ENCODE measurements at regions not wholly inside any gene's neighbourhood (a gene's known extent, or its start where the extent isn't known, plus 50 kb on each side); places are given as distances from the start of the nearest gene placed in this dataset.

GRCh38 chr13:42717176-42717575 is 64.2 kb upstream of the FAM216B start:
- H4K20me1 ChIP-seq (ENCODE audit: control insufficient read depth, extremely low read depth, insufficient read depth, low read length) = no peaks in the 10 kb centered on the region
- H3K36me3 ChIP-seq (ENCODE audit: control insufficient read depth, insufficient read depth, low read length) = no peaks in the 10 kb centered on the region
- H3K4me2 ChIP-seq (ENCODE audit: extremely low read depth, insufficient read depth, low read length) = no peak overlapping the region
- TF ChIP-seq EZH2 (IDR thresholded peaks at IDR 0.05; ENCODE audit: low read length, missing control alignments) = no peak
- TF ChIP-seq, protein P1, sequence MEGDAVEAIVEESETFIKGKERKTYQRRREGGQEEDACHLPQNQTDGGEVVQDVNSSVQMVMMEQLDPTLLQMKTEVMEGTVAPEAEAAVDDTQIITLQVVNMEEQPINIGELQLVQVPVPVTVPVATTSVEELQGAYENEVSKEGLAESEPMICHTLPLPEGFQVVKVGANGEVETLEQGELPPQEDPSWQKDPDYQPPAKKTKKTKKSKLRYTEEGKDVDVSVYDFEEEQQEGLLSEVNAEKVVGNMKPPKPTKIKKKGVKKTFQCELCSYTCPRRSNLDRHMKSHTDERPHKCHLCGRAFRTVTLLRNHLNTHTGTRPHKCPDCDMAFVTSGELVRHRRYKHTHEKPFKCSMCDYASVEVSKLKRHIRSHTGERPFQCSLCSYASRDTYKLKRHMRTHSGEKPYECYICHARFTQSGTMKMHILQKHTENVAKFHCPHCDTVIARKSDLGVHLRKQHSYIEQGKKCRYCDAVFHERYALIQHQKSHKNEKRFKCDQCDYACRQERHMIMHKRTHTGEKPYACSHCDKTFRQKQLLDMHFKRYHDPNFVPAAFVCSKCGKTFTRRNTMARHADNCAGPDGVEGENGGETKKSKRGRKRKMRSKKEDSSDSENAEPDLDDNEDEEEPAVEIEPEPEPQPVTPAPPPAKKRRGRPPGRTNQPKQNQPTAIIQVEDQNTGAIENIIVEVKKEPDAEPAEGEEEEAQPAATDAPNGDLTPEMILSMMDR (conservative IDR thresholded peaks at IDR 0.05 in 1 of 2, IDR thresholded peaks at IDR 0.05 in 1 of 2; ENCODE audit: low read depth in 1 of 2, low read length in 2 of 2) = no peak
- H3K9ac ChIP-seq (ENCODE audit: insufficient read depth, low read length) = no peak overlapping the region
- no peak overlapping the region for H3K27ac ChIP-seq (ENCODE audit: insufficient read depth, low read length)
- H3K27me3 ChIP-seq (ENCODE audit: control insufficient read depth, insufficient read depth, low read length) = no peaks in the 10 kb centered on the region
- no peaks in the 10 kb centered on the region for H3K79me2 ChIP-seq (ENCODE audit: control insufficient read depth, insufficient read depth, low read length)
- DNase-seq (ENCODE audit: low read depth in 2 of 2) = no peak
- H3K9me3 ChIP-seq (ENCODE audit: control insufficient read depth, insufficient read depth, low read depth, low read length) = no peaks in the 10 kb centered on the region
- no peak overlapping the region for H3K4me3 ChIP-seq (replicated peaks in 1 of 4; ENCODE audit: control extremely low read depth in 1 of 4, insufficient read depth in 1 of 4, low read depth in 3 of 4, low read length in 4 of 4)
- H2AFZ ChIP-seq (ENCODE audit: low read length) = no peak overlapping the region
- H3K4me1 ChIP-seq (ENCODE audit: control insufficient read depth, extremely low read depth, insufficient read depth, low read length) = peaks cover 3% of the 10 kb centered on the region

DNA sequence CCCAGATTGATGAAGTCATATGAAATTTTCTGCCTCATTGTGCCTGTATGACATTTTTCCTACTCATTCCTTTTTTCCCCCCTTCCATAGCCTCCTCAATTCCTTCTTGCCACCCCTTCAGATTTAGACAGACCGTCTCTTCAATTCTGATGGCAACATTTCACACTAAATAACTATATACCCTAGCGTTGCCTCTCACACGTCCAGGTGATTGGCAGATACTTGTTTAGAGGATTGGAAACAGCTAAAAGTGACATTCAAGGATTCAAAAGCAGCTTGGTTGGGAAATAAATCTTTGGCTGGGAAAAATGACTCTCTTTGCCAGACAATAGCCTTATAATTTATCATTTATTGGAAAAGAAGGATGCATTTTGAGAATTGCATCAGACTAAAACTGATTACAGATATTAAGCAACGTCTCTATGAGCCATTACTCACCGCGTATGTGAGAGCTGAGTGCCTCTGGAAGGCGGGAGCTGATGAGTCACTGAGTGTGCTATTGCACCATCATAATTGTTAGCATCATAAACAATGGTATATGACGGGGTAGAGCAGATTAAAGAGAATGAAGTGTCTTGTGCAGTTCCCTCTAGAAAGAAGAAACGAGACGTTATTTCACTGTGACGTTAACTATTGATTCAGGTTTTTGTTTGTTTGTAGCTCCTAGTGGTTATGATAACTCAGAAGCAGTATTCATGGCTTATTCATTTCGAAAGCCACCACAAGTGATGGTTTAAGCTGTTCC is 61.1 kb upstream of the FAM216B start:
- no peaks in the 10 kb centered on the region for H3K27me3 ChIP-seq (ENCODE audit: control insufficient read depth, insufficient read depth, low read length)
- peaks cover 3% of the 10 kb centered on the region for H3K4me1 ChIP-seq (ENCODE audit: control insufficient read depth, extremely low read depth, insufficient read depth, low read length)
- H3K9ac ChIP-seq (ENCODE audit: insufficient read depth, low read length) = no peak overlapping the region
- DNase-seq (ENCODE audit: low read depth in 2 of 2) = peak; percentile 95 to 100
- H4K20me1 ChIP-seq (ENCODE audit: control insufficient read depth, extremely low read depth, insufficient read depth, low read length) = no peaks in the 10 kb centered on the region
- H2AFZ ChIP-seq (ENCODE audit: low read length) = peak overlapping the region; percentile 10
- H3K4me2 ChIP-seq (ENCODE audit: extremely low read depth, insufficient read depth, low read length) = peak overlapping the region; percentile 4
- peak overlapping the region; percentile 44 for H3K27ac ChIP-seq (ENCODE audit: insufficient read depth, low read length)
- TF ChIP-seq EZH2 (IDR thresholded peaks at IDR 0.05; ENCODE audit: low read length, missing control alignments) = no peak
- TF ChIP-seq, protein P1 (conservative IDR thresholded peaks at IDR 0.05 in 1 of 2, IDR thresholded peaks at IDR 0.05 in 1 of 2; ENCODE audit: low read depth in 1 of 2, low read length in 2 of 2) = no peak
- H3K36me3 ChIP-seq (ENCODE audit: control insufficient read depth, insufficient read depth, low read length) = no peaks in the 10 kb centered on the region
- no peaks in the 10 kb centered on the region for H3K79me2 ChIP-seq (ENCODE audit: control insufficient read depth, insufficient read depth, low read length)
- H3K9me3 ChIP-seq (ENCODE audit: control insufficient read depth, insufficient read depth, low read depth, low read length) = no peaks in the 10 kb centered on the region
- H3K4me3 ChIP-seq (replicated peaks in 1 of 4; ENCODE audit: control extremely low read depth in 1 of 4, insufficient read depth in 1 of 4, low read depth in 3 of 4, low read length in 4 of 4) = peak overlapping the region in 1 of 4 experiments; percentile 35

- Histone ChIP-seq H3K4me2 (ENCODE audit: extremely low read depth, insufficient read depth, low read length) (peak overlapping the region; percentile 4), H3K9me3 (ENCODE audit: control insufficient read depth, insufficient read depth, low read depth, low read length) (no peaks in the 10 kb centered on the region), H3K27me3 (ENCODE audit: control insufficient read depth, insufficient read depth, low read length) (no peaks in the 10 kb centered on the region), H3K9ac (ENCODE audit: insufficient read depth, low read length) (no peak overlapping the region), H4K20me1 (ENCODE audit: control insufficient read depth, extremely low read depth, insufficient read depth, low read length) (no peaks in the 10 kb centered on the region), H3K36me3 (ENCODE audit: control insufficient read depth, insufficient read depth, low read length) (no peaks in the 10 kb centered on the region), H3K27ac (ENCODE audit: insufficient read depth, low read length) (peak overlapping the region; percentile 44), H3K4me3 (replicated peaks in 1 of 4; ENCODE audit: control extremely low read depth in 1 of 4, insufficient read depth in 1 of 4, low read depth in 3 of 4, low read length in 4 of 4) (peak overlapping the region in 1 of 4 experiments; percentile 35), H2AFZ (ENCODE audit: low read length) (peak overlapping the region; percentile 10), H3K79me2 (ENCODE audit: control insufficient read depth, insufficient read depth, low read length) (no peaks in the 10 kb centered on the region), H3K4me1 (ENCODE audit: control insufficient read depth, extremely low read depth, insufficient read depth, low read length) (peaks cover 3% of the 10 kb centered on the region)
- TF ChIP-seq, protein P1 (conservative IDR thresholded peaks at IDR 0.05 in 1 of 2, IDR thresholded peaks at IDR 0.05 in 1 of 2; ENCODE audit: low read depth in 1 of 2, low read length in 2 of 2) = no peak
- TF ChIP-seq EZH2 (IDR thresholded peaks at IDR 0.05; ENCODE audit: low read length, missing control alignments) = no peak
- DNase-seq (ENCODE audit: low read depth in 2 of 2) = no peak
Observed at GRCh38 chr13:42720858-42721219, 60.5 kb upstream of the FAM216B start.
